K562 (cell line): ENCODE measurements at regions not wholly inside any gene's neighbourhood (a gene's known extent, or its start where the extent isn't known, plus 50 kb on each side); places are given as distances from the start of the nearest gene placed in this dataset.

Source experiments
- ATAC-seq: fragments of 200-7000 bp; cut with Tn5 transposase; 3 replicates; pipeline ENCODE4 v1.9.1; 2020; ENCODE audit warnings: moderate library complexity
- BruUV-seq: library from RNA; stranded (reverse); fragments of 400-500 nt; replicated peaks from 2 replicates; lab custom pipeline; 2021; lab: Mats Ljungman, UMichigan
- CTCF ChIA-PET: fragments of 300-600 bp; formaldehyde crosslinking; extraction: SDS; loops from one replicate; lab custom pipeline; 2021; ENCODE audit warnings: low intra/inter-chr PET ratio; lab: Yijun Ruan, JAX
- POLR2A ChIA-PET: fragments of 300-600, 350-650 bp; sonication (Branson Sonifier 250); formaldehyde crosslinking; extraction: SDS; loops from one replicate; lab custom pipeline; 2021; ENCODE audit warnings: antibody characterized with exemption, inconsistent platforms; lab: Yijun Ruan, JAX
- DNase-seq, 4 experiments: peaks; one replicate each; pipeline versions ENCODE4 v3.0.0 to v3.0.0-alpha.2; 2011 to 2018; ENCODE audit warnings: low spot score in 3 of 4, mixed read lengths in 3 of 4; ENCODE audit errors: extremely low read depth in 1 of 4
- FAIRE-seq: peaks from 2 replicates; lab custom pipeline; 2011; peaks lifted over from hg19 to GRCh38; lab: Jason Lieb, UNC
- H2AFZ ChIP-seq: 2 replicates; pipeline ENCODE4 v1.6.0; 2011; ENCODE audit warnings: low read depth, low read length, control low read depth, inconsistent platforms
- H3K27ac ChIP-seq: fragments of 200-600 bp; 3 replicates; pipeline ENCODE4 v1.8.0; 2011; ENCODE audit warnings: low read depth, mild to moderate bottlenecking, control low read depth, inconsistent platforms, low read length, moderate library complexity, mixed read lengths; ENCODE audit errors: extremely low read depth
- H3K27me3 ChIP-seq, 2 experiments: fragments of 300-600 bp in 1 of 2; 2 replicates in 1 of 2; 3 replicates in 1 of 2; pipeline versions ENCODE4 v1.6.0 to v1.8.0; 2011; ENCODE audit warnings: inconsistent platforms in 2 of 2, low read length in 2 of 2, mild to moderate bottlenecking in 1 of 2, mixed read lengths in 1 of 2, moderate library complexity in 1 of 2; ENCODE audit not compliant: control insufficient read depth in 2 of 2, insufficient read depth in 2 of 2
- H3K36me3 ChIP-seq: fragments of 300-600 bp; 3 replicates; pipeline ENCODE4 v1.8.0; 2011; ENCODE audit warnings: mild to moderate bottlenecking, low read length, inconsistent platforms; ENCODE audit not compliant: control insufficient read depth, insufficient read depth
- H3K4me1 ChIP-seq, 2 experiments: fragments of 200-600 bp in 1 of 2; replicated peaks in 1 of 2; 2 replicates in 1 of 2; 3 replicates in 1 of 2; pipeline versions ENCODE4 v1.5.1 to v1.8.0; 2011; ENCODE audit warnings: inconsistent platforms in 2 of 2, low read length in 2 of 2, mild to moderate bottlenecking in 1 of 2, mixed read lengths in 1 of 2, moderate library complexity in 1 of 2; ENCODE audit not compliant: control insufficient read depth in 2 of 2, insufficient read depth in 2 of 2
- H3K4me2 ChIP-seq: 2 replicates; pipeline ENCODE4 v1.6.1; 2011; ENCODE audit warnings: low read length, control low read depth, inconsistent platforms, mixed read lengths; ENCODE audit not compliant: insufficient read depth
- H3K4me3 ChIP-seq: fragments of 200-600 bp; sonication (generic), shearing (Covaris generic); 2 replicates; pipeline ENCODE4 v1.5.1; 2016; ENCODE audit warnings: control low read depth, inconsistent platforms
- H3K79me2 ChIP-seq: fragments of 200-600 bp; 3 replicates; pipeline ENCODE4 v1.8.0; 2011; ENCODE audit warnings: low read length, inconsistent platforms; ENCODE audit not compliant: control insufficient read depth, insufficient read depth
- H3K9ac ChIP-seq, 2 experiments: 2 replicates each; pipeline versions ENCODE4 v1.6.0 to v1.6.1; 2011; ENCODE audit warnings: low read depth in 2 of 2, low read length in 2 of 2, control low read depth in 1 of 2, inconsistent platforms in 1 of 2, mild to moderate bottlenecking in 1 of 2, mixed read lengths in 1 of 2; ENCODE audit not compliant: insufficient read depth in 1 of 2
- H3K9me1 ChIP-seq: one replicate; pipeline ENCODE4 v1.6.0; 2011; ENCODE audit warnings: inconsistent platforms, mild to moderate bottlenecking, low read length, moderate library complexity; ENCODE audit not compliant: control insufficient read depth, insufficient read depth
- H3K9me3 ChIP-seq: replicated peaks from 2 replicates; pipeline ENCODE4 v1.5.1; 2011; ENCODE audit warnings: low read depth, low read length, inconsistent platforms; ENCODE audit not compliant: control insufficient read depth, insufficient read depth
- H4K20me1 ChIP-seq: replicated peaks from 2 replicates; pipeline ENCODE4 v1.6.1; 2011; ENCODE audit warnings: low read length, inconsistent platforms, mixed read lengths; ENCODE audit not compliant: control insufficient read depth, insufficient read depth
- ATF1 ChIP-seq, 2 experiments: fragments of 450-650 bp in 1 of 2; IDR thresholded peaks; 2 replicates each; pipeline ENCODE4 v1.6.1; 2016; ENCODE audit warnings: missing compliant biosample characterization in 1 of 2, missing genetic modification characterization in 1 of 2
- C11orf30 ChIP-seq: fragments of 450-650 bp; IDR thresholded peaks from 2 replicates; pipeline ENCODE4 v1.6.1; 2016; ENCODE audit warnings: low read depth, mild to moderate bottlenecking
- CBFB ChIP-seq: sonication (generic); formaldehyde crosslinking; IDR thresholded peaks from 2 replicates; pipeline ENCODE4 v1.4.0; 2020; ENCODE audit warnings: mild to moderate bottlenecking, missing genetic modification reagents
- HDAC3 ChIP-seq: fragments of 450-650 bp; IDR thresholded peaks from 2 replicates; pipeline ENCODE4 v1.6.1; 2018; ENCODE audit warnings: borderline replicate concordance, mild to moderate bottlenecking, moderate library complexity; ENCODE audit not compliant: partially characterized antibody
- HEY1 ChIP-seq: fragments of 250-450 bp; sonication (Bioruptor Pico); IDR thresholded peaks from 2 replicates; pipeline ENCODE4 v1.5.0; 2020; ENCODE audit warnings: mild to moderate bottlenecking, moderate library complexity, borderline replicate concordance
- ID3 ChIP-seq, 2 experiments: fragments of 250-450 bp in 1 of 2; fragments of 450-650 bp in 1 of 2; sonication (Bioruptor Pico) in 1 of 2; IDR thresholded peaks; 2 replicates each; pipeline versions ENCODE4 v1.6.1 to v1.8.0; 2016 to 2021; ENCODE audit warnings: mild to moderate bottlenecking in 2 of 2, moderate library complexity in 2 of 2, missing compliant biosample characterization in 1 of 2, missing genetic modification characterization in 1 of 2
- LCOR ChIP-seq: sonication (generic); formaldehyde crosslinking; IDR thresholded peaks from 2 replicates; pipeline ENCODE4 v1.8.0; 2022; ENCODE audit warnings: mild to moderate bottlenecking, missing genetic modification reagents
- PRDM10 ChIP-seq: fragments of 450-650 bp; IDR thresholded peaks from 2 replicates; pipeline ENCODE4 v1.6.1; 2018; ENCODE audit not compliant: partially characterized antibody
- SMAD2 ChIP-seq: fragments of 150-350 bp; IDR thresholded peaks from 2 replicates; pipeline ENCODE4 v1.6.1; 2014; ENCODE audit warnings: low read depth, mild to moderate bottlenecking, low read length
- SREBF1 ChIP-seq: fragments of 150-350 bp; IDR thresholded peaks from 2 replicates; pipeline ENCODE4 v1.6.1; 2014; ENCODE audit warnings: antibody characterized with exemption, low read depth, low read length, borderline replicate concordance
- TCFL5 ChIP-seq: fragments of 250-450 bp; sonication (Bioruptor Pico); conservative IDR thresholded peaks from 2 replicates; pipeline ENCODE4 v1.6.1; 2021; ENCODE audit warnings: mild to moderate bottlenecking, moderate library complexity, matching md5 sums
- UBTF ChIP-seq, 2 experiments: IDR thresholded peaks; 2 replicates each; pipeline ENCODE4 v1.6.1; 2012; ENCODE audit warnings: improper control_type of control experiment in 2 of 2, low read depth in 2 of 2, low read length in 2 of 2, borderline replicate concordance in 1 of 2
- ZBTB33 ChIP-seq: sonication (generic); formaldehyde crosslinking; IDR thresholded peaks from 2 replicates; pipeline ENCODE4 v1.8.1; 2023; ENCODE audit warnings: mild to moderate bottlenecking, missing genetic modification reagents
- ZNF197 ChIP-seq: fragments of 200-800 bp; sonication (Bioruptor generic); IDR thresholded peaks from 2 replicates; pipeline ENCODE4 v1.6.1; 2016; ENCODE audit warnings: low read depth, missing genetic modification characterization, missing compliant biosample characterization
- WGBS: fragments of 100-300 bp; shearing (Covaris generic); methylation state at CpG from one replicate; pipeline ENCODE4 v1.1.6; 2016; ENCODE audit warnings: low coverage, mixed read lengths; ENCODE audit not compliant: insufficient coverage; ENCODE audit errors: missing lambda C conversion rate; 5-methylcytosine and 5-hydroxymethylcytosine counted together
- in situ Hi-C: fragments of 300-500 bp; cut with MboI; formaldehyde crosslinking; loops from 4 replicates; pipeline ENCODE4 v1.15.0; 2018; ENCODE audit warnings: inconsistent platforms, mixed read lengths
- intact Hi-C: fragments of 100-400 bp; cut with micrococcal nuclease; formaldehyde crosslinking; loops from 2 replicates; pipeline ENCODE4 v1.14.2; 2022

- in situ Hi-C loops (no loop called here), intact Hi-C loops (no loop called here)
- no peaks in the 10 kb centered on the region for H3K36me3 ChIP-seq
- FAIRE-seq (no peak), ATAC-seq (no peak), DNase-seq (no peak)
- no TSS peak for BruUV-seq
- H3K4me1 ChIP-seq = no peaks in the 10 kb centered on the region
- H3K27ac ChIP-seq = no peak overlapping the region
- H3K4me3 ChIP-seq = no peak overlapping the region
- no peak overlapping the region for H3K4me2 ChIP-seq
- H3K9ac ChIP-seq = no peak overlapping the region
- H3K27me3 ChIP-seq = peaks cover 0 to 2% of the 10 kb centered on the region in 2 experiments; a peak in 1 of 5 replicates
- ChIA-PET POLR2A (no interaction called here), CTCF (no interaction called here)
- no peaks in the 10 kb centered on the region for H3K79me2 ChIP-seq
- H3K9me1 ChIP-seq = no peaks in the 10 kb centered on the region
- no peaks in the 10 kb centered on the region for H4K20me1 ChIP-seq
- H2AFZ ChIP-seq = no peak overlapping the region
- WGBS = 0% methylated on average over 1 of the region's 1 CpG
- no peaks in the 10 kb centered on the region for H3K9me3 ChIP-seq
- TF ChIP-seq HEY1 (CRISPR knock-in tag) = no peak
- TF ChIP-seq UBTF (IDR thresholded peaks at IDR 0.05; ENCODE audit: borderline replicate concordance in 1 of 2, low read depth in 2 of 2, low read length in 2 of 2) = no peak
- TF ChIP-seq ZNF197 (CRISPR knock-in tag) = no peak
- TF ChIP-seq HDAC3 = no peak
- TF ChIP-seq SREBF1 = no peak
- TF ChIP-seq ZBTB33 (CRISPR knock-in tag) = no peak
- TF ChIP-seq PRDM10 = no peak
- TF ChIP-seq CBFB (CRISPR knock-in tag) = no peak
- TF ChIP-seq LCOR (CRISPR knock-in tag) = no peak
- TF ChIP-seq SMAD2 = no peak
- TF ChIP-seq C11orf30 = no peak
- TF ChIP-seq ID3 (CRISPR knock-in tag; IDR thresholded peaks at IDR 0.05) = no peak
- no peak for TF ChIP-seq ID3 (tag; IDR thresholded peaks at IDR 0.05)
- no peak for TF ChIP-seq TCFL5 (CRISPR knock-in tag)
- TF ChIP-seq ATF1 (CRISPR knock-in tag; IDR thresholded peaks at IDR 0.05) = no peak
- no peak for TF ChIP-seq ATF1 (tag; IDR thresholded peaks at IDR 0.05)
Observed at GRCh38 chr1:94729267-94729666, 90.9 kb upstream of the SLC44A3 start.
